ENCODE measurements at regions not wholly inside any gene's neighbourhood (a gene's known extent, or its start where the extent isn't known, plus 50 kb on each side); places are given as distances from the start of the nearest gene placed in this dataset.

GRCh38 chr13:81591528-81592220 lies 1250.7 kb upstream of the SPRY2 start:
- TF ChIP-seq, protein P1, sequence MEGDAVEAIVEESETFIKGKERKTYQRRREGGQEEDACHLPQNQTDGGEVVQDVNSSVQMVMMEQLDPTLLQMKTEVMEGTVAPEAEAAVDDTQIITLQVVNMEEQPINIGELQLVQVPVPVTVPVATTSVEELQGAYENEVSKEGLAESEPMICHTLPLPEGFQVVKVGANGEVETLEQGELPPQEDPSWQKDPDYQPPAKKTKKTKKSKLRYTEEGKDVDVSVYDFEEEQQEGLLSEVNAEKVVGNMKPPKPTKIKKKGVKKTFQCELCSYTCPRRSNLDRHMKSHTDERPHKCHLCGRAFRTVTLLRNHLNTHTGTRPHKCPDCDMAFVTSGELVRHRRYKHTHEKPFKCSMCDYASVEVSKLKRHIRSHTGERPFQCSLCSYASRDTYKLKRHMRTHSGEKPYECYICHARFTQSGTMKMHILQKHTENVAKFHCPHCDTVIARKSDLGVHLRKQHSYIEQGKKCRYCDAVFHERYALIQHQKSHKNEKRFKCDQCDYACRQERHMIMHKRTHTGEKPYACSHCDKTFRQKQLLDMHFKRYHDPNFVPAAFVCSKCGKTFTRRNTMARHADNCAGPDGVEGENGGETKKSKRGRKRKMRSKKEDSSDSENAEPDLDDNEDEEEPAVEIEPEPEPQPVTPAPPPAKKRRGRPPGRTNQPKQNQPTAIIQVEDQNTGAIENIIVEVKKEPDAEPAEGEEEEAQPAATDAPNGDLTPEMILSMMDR (IDR thresholded peaks at IDR 0.05): no peak
- TF ChIP-seq POLR2A (IDR thresholded peaks at IDR 0.05): no peak
